Esophagus squamous epithelium (tissue), 5 donors: ENCODE measurements at regions not wholly inside any gene's neighbourhood (a gene's known extent, or its start where the extent isn't known, plus 50 kb on each side); places are given as distances from the start of the nearest gene placed in this dataset.

ENCODE experiments used
- DNase-seq: peaks from one replicate; lab custom pipeline; 2025; lab: John Stamatoyannopoulos, UW
- H3K27ac ChIP-seq, 4 donors: fragments of 200-600 bp; sonication (generic); one replicate each; pipeline ENCODE4 v1.5.1; 2016 to 2019; ENCODE audit warnings: mild to moderate bottlenecking in 1 of 4
- H3K27me3 ChIP-seq, 4 donors: fragments of 200-600 bp; sonication (generic); 1 replicate in 3 of 4; 2 replicates in 1 of 4; pipeline versions ENCODE4 v1.5.1 to v1.6.0; 2017 to 2021; ENCODE audit warnings: antibody characterized with exemption in 1 of 4
- H3K36me3 ChIP-seq, 3 donors: fragments of 200-600 bp; sonication (generic); one replicate each; pipeline ENCODE4 v1.5.1; 2016 to 2019
- H3K4me1 ChIP-seq, 3 donors: fragments of 200-600 bp; sonication (generic); one replicate each; pipeline ENCODE4 v1.5.1; 2017 to 2019
- H3K4me3 ChIP-seq, 4 donors: fragments of 200-600 bp; sonication (generic); 1 replicate in 3 of 4; 2 replicates in 1 of 4; pipeline ENCODE4 v1.5.1; 2016 to 2019; ENCODE audit warnings: mild to moderate bottlenecking in 2 of 4, moderate library complexity in 1 of 4
- H3K9me3 ChIP-seq, 3 donors: fragments of 200-600 bp; sonication (generic); one replicate each; pipeline ENCODE4 v1.5.1; 2016 to 2019
- POLR2A ChIP-seq, 4 donors: fragments of 450-650 bp; IDR thresholded peaks; one replicate each; pipeline ENCODE4 v1.6.1; 2017; ENCODE audit warnings: antibody characterized with exemption in 4 of 4, mild to moderate bottlenecking in 4 of 4, moderate library complexity in 3 of 4
- WGBS, 2 donors: methylation state at CpG; one replicate each; pipeline ENCODE4 v1.1.5; 2018; 5-methylcytosine and 5-hydroxymethylcytosine counted together
- intact Hi-C: fragments of 100-400 bp; cut with DNase I; formaldehyde crosslinking; loops from one replicate; pipeline ENCODE4 v1.15.0; 2022
- TF ChIP-seq, protein P1 (sequence below), 6 experiments: fragments of 450-650 bp in 4 of 6; fragments of 200-600 bp in 2 of 6; sonication (generic) in 2 of 6; IDR thresholded peaks; one replicate each; pipeline ENCODE4 v1.5.1; 2016 to 2019; ENCODE audit warnings: antibody characterized with exemption in 6 of 6, mild to moderate bottlenecking in 4 of 6, moderate library complexity in 4 of 6
- donor health status: DM: yes; HTN: yes; CAD: no.

DNA sequence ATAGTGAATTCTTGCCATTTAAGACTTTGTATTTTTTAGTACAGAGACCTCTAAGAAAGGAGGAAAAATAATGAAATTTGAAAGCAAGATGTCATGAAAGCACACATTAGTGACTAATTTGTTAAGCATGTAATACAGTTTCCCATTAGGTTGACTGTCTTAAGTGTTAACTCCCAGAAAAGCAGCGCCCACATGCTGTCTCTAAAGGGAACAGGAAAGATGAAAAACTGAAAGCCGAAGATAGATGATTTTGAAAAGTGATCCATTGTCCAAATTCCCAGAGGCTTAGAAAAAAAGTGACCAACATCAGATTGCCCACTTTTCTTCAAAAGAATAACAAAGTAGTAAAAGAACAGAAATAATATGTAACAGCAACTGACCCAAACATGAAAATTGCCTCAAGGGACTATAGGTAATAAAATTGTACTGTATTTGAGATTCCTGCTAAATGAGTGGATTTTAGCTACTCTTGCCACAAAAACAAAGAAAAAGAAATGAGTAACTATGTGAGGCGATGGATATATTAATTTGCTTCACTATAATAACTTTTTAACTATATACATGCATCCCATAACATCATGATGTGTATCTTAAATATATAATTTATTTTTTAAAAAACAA lies 83.2 kb upstream of the OGFRL1 start:
- Histone ChIP-seq H3K4me3 (no peak overlapping the region), H3K4me1 (no peaks in the 10 kb centered on the region), H3K27me3 (no peaks in the 10 kb centered on the region), H3K36me3 (no peaks in the 10 kb centered on the region), H3K9me3 (no peaks in the 10 kb centered on the region), H3K27ac (no peak overlapping the region)
- DNase-seq = no peak
- WGBS, 2 donors = 80 to 86% methylated on average over 3 of the region's 3 CpGs
- TF ChIP-seq, protein P1, sequence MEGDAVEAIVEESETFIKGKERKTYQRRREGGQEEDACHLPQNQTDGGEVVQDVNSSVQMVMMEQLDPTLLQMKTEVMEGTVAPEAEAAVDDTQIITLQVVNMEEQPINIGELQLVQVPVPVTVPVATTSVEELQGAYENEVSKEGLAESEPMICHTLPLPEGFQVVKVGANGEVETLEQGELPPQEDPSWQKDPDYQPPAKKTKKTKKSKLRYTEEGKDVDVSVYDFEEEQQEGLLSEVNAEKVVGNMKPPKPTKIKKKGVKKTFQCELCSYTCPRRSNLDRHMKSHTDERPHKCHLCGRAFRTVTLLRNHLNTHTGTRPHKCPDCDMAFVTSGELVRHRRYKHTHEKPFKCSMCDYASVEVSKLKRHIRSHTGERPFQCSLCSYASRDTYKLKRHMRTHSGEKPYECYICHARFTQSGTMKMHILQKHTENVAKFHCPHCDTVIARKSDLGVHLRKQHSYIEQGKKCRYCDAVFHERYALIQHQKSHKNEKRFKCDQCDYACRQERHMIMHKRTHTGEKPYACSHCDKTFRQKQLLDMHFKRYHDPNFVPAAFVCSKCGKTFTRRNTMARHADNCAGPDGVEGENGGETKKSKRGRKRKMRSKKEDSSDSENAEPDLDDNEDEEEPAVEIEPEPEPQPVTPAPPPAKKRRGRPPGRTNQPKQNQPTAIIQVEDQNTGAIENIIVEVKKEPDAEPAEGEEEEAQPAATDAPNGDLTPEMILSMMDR (IDR thresholded peaks at IDR 0.05) = no peak
- intact Hi-C loops = no loop called here

DNA sequence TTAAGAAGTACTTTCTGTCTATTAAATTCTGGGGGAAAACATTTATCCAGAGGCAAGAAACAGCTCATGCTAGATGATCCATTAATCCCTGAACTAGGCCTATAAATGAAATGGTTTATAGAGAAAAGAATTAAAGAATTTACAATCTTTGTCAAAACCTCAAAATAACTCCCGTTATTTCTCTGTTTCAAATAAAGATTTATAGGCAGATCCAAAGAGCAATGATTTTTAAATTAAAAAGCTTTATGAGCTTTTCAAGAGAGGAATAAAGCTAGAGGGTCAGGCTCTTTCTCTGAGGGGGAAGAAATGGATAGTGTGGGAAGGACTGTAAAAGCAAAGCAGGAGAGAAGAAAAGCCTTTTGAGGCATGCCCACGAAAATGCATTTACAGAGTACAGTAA lies 82.5 kb upstream of the OGFRL1 start:
- TF ChIP-seq, protein P1 (IDR thresholded peaks at IDR 0.05) = no peak
- no peak for TF ChIP-seq POLR2A (IDR thresholded peaks at IDR 0.05)
- 36 to 54% methylated on average over 2 of the region's 2 CpGs for WGBS, 2 donors
- DNase-seq = no peak
- Histone ChIP-seq H3K9me3 (no peaks in the 10 kb centered on the region), H3K27me3 (no peaks in the 10 kb centered on the region), H3K4me3 (no peak overlapping the region), H3K4me1 (no peaks in the 10 kb centered on the region), H3K27ac (no peak overlapping the region), H3K36me3 (no peaks in the 10 kb centered on the region)
- intact Hi-C loops = no loop called here

DNA sequence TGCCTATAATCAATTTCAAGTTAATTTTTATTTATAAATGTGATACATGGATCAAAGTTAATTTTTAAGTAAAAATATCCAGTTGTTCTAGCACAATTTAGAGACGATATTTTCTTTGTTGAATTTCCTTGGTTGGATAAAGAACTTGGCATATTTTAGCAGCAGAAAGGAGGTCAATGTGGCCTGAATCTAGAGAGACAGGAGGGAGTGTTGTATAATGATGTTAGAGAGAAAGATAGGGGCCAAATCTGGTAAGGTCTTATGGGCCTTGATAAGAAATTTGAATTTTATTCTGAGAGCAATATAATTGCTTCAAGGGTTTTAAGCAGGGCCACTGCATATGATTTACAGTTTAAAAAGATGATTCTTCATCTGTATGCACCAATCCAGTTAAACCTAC lies 79.4 kb upstream of the OGFRL1 start:
- H3K36me3 ChIP-seq = no peaks in the 10 kb centered on the region
- DNase-seq = no peak
- H3K27ac ChIP-seq = no peak overlapping the region
- H3K27me3 ChIP-seq = no peaks in the 10 kb centered on the region
- intact Hi-C loops = no loop called here
- H3K4me3 ChIP-seq = no peak overlapping the region
- WGBS, 2 donors = 23 to 38% methylated on average over 1 of the region's 1 CpG
- no peaks in the 10 kb centered on the region for H3K9me3 ChIP-seq
- no peaks in the 10 kb centered on the region for H3K4me1 ChIP-seq
- no peak for TF ChIP-seq POLR2A (IDR thresholded peaks at IDR 0.05)
- TF ChIP-seq, protein P1 (IDR thresholded peaks at IDR 0.05) = no peak

DNA sequence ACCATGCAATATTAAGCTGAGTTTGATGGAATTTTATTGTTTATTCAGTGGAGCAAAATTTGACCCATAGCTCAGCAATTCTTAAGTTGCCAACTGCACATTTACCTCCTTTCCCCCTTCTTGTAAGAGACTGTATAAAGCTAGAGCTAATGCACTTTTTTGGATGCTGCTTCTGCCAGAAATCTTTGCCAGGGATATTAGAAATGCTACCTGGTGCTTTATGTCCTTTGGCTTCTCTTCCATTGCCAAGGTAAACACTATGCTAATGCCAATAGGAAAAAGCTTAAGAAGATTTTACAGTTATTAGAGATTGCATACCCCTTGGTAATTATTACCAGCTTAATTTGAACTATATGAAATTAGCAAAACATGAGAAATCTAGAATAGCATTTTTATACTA lies 79.0 kb upstream of the OGFRL1 start:
- Histone ChIP-seq H3K27ac (no peak overlapping the region), H3K4me3 (no peak overlapping the region), H3K9me3 (no peaks in the 10 kb centered on the region), H3K36me3 (no peaks in the 10 kb centered on the region), H3K4me1 (no peaks in the 10 kb centered on the region), H3K27me3 (no peaks in the 10 kb centered on the region)
- intact Hi-C loops = no loop called here
- DNase-seq = no peak
- TF ChIP-seq POLR2A (IDR thresholded peaks at IDR 0.05) = no peak
- TF ChIP-seq, protein P1 (IDR thresholded peaks at IDR 0.05) = no peak

DNA sequence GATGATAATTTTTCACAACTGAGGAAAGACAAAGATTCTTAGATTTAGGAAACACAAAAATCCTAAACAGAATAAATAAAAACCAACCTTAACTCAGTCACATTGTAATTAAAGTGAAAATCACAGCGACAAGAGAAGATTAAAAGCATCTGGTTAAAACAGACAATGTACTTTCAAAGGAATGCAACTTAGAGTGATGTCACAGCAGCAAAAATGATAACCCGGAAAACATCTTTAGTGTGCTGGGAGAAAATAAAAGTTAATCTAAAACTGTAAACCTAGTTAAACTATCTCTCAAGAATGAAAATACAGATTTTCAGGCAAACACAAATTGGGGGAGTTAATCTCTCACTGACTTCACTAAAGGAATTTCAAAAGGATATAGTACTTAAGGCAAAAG lies 76.8 kb upstream of the OGFRL1 start:
- intact Hi-C loops = no loop called here

More for the DNA sequence above, 76.8 kb upstream of the OGFRL1 start:
- TF ChIP-seq, protein P1 (IDR thresholded peaks at IDR 0.05) = no peak
- no peak for TF ChIP-seq POLR2A (IDR thresholded peaks at IDR 0.05)
- DNase-seq = no peak
- H3K27ac ChIP-seq = no peak overlapping the region
- H3K9me3 ChIP-seq = no peaks in the 10 kb centered on the region
- no peaks in the 10 kb centered on the region for H3K27me3 ChIP-seq
- H3K4me1 ChIP-seq = no peaks in the 10 kb centered on the region
- H3K4me3 ChIP-seq = no peak overlapping the region
- no peaks in the 10 kb centered on the region for H3K36me3 ChIP-seq
- 74 to 81% methylated on average over 2 of the region's 2 CpGs for WGBS, 2 donors
